ENCODE measurements at regions not wholly inside any gene's neighbourhood (a gene's known extent, or its start where the extent isn't known, plus 50 kb on each side); places are given as distances from the start of the nearest gene placed in this dataset.

- no peaks in the 10 kb centered on the region for H3K36me3 ChIP-seq (ENCODE audit: control insufficient read depth, insufficient read depth, low read length)
- POLR2A ChIA-PET, result no interaction called here
- no peak for TF ChIP-seq CTCF (IDR thresholded peaks at IDR 0.05; ENCODE audit: insufficient read depth, low read depth, low read length)
- CTCF ChIA-PET, result no interaction called here
- H3K27me3 ChIP-seq (ENCODE audit: control insufficient read depth, insufficient read depth, low read length), result no peaks in the 10 kb centered on the region
- no peak overlapping the region for H3K4me3 ChIP-seq (ENCODE audit: low read depth, low read length)
- no peak for DNase-seq (ENCODE audit: low read depth)
Observed at GRCh38 chr12:61369241-61369910, 890.8 kb upstream of the USP15 start.

- ChIA-PET CTCF (no interaction called here), POLR2A (no interaction called here)
- no peaks in the 10 kb centered on the region for H3K36me3 ChIP-seq (ENCODE audit: control insufficient read depth, insufficient read depth, low read length)
- H3K4me3 ChIP-seq (ENCODE audit: low read depth, low read length), result no peak overlapping the region
- no peak for DNase-seq (ENCODE audit: low read depth)
- no peaks in the 10 kb centered on the region for H3K27me3 ChIP-seq (ENCODE audit: control insufficient read depth, insufficient read depth, low read length)
- no peak for TF ChIP-seq CTCF (IDR thresholded peaks at IDR 0.05; ENCODE audit: insufficient read depth, low read depth, low read length)
Observed at GRCh38 chr12:61384511-61384910, 875.7 kb upstream of the USP15 start.

- no peak overlapping the region for H3K4me3 ChIP-seq (ENCODE audit: low read depth, low read length)
Observed at GRCh38 chr12:61385771-61386170, 874.4 kb upstream of the USP15 start.

GRCh38 chr12:61397668-61398067 is 862.5 kb upstream of the USP15 start:
- DNase-seq (ENCODE audit: low read depth), result no peak
- ChIA-PET POLR2A (no interaction called here), CTCF (no interaction called here)
- no peak for TF ChIP-seq CTCF (IDR thresholded peaks at IDR 0.05; ENCODE audit: insufficient read depth, low read depth, low read length)
- H3K36me3 ChIP-seq (ENCODE audit: control insufficient read depth, insufficient read depth, low read length), result no peaks in the 10 kb centered on the region
- H3K27me3 ChIP-seq (ENCODE audit: control insufficient read depth, insufficient read depth, low read length), result no peaks in the 10 kb centered on the region
- no peak overlapping the region for H3K4me3 ChIP-seq (ENCODE audit: low read depth, low read length)

More at GRCh38 chr12:61385771-61386170, 874.4 kb upstream of the USP15 start:
- H3K36me3 ChIP-seq (ENCODE audit: control insufficient read depth, insufficient read depth, low read length), result no peaks in the 10 kb centered on the region
- DNase-seq (ENCODE audit: low read depth), result no peak
- CTCF ChIA-PET, result no interaction called here
- POLR2A ChIA-PET, result no interaction called here
- no peak for TF ChIP-seq CTCF (IDR thresholded peaks at IDR 0.05; ENCODE audit: insufficient read depth, low read depth, low read length)
- H3K27me3 ChIP-seq (ENCODE audit: control insufficient read depth, insufficient read depth, low read length), result no peaks in the 10 kb centered on the region

- POLR2A ChIA-PET, result no interaction called here
- Histone ChIP-seq H3K36me3 (ENCODE audit: control insufficient read depth, insufficient read depth, low read length) (no peaks in the 10 kb centered on the region), H3K4me3 (ENCODE audit: low read depth, low read length) (no peak overlapping the region), H3K27me3 (ENCODE audit: control insufficient read depth, insufficient read depth, low read length) (no peaks in the 10 kb centered on the region)
- CTCF ChIA-PET, result no interaction called here
- DNase-seq (ENCODE audit: low read depth), result no peak
- TF ChIP-seq CTCF (IDR thresholded peaks at IDR 0.05; ENCODE audit: insufficient read depth, low read depth, low read length), result no peak
Observed at GRCh38 chr12:61412201-61412600, 848.0 kb upstream of the USP15 start.

Measured in BJ (cell line).